Right atrium auricular region (tissue), 2 donors: ENCODE measurements at regions not wholly inside any gene's neighbourhood (a gene's known extent, or its start where the extent isn't known, plus 50 kb on each side); places are given as distances from the start of the nearest gene placed in this dataset.
"Not testable (repeated sequence)": the region's sequence is repeated elsewhere in the genome, so short reads cannot be mapped to it uniquely, and the experiment has no call there.

Experiments used
- DNase-seq: peaks from one replicate; pipeline ENCODE4 v3.0.0-alpha.2; 2019; ENCODE audit warnings: low spot score
- H3K27ac ChIP-seq, 2 donors: fragments of 200-600 bp; sonication (generic); 1 replicate in 1 of 2; 2 replicates in 1 of 2; pipeline ENCODE4 v1.5.1; 2016 to 2019
- H3K27me3 ChIP-seq, 2 donors: fragments of 200-600 bp; sonication (generic); one replicate each; pipeline versions ENCODE4 v1.5.1 to v1.6.0; 2017 to 2019
- H3K36me3 ChIP-seq: fragments of 200-600 bp; sonication (generic); one replicate; pipeline ENCODE4 v1.5.1; 2016
- H3K4me1 ChIP-seq, 2 donors: fragments of 200-600 bp; sonication (generic); one replicate each; pipeline versions ENCODE4 v1.5.1 to v1.6.0; 2017 to 2019
- H3K4me3 ChIP-seq, 2 donors: fragments of 200-600 bp; sonication (generic); 1 replicate in 1 of 2; 2 replicates in 1 of 2; pipeline ENCODE4 v1.5.1; 2017 to 2019; ENCODE audit warnings: mild to moderate bottlenecking in 1 of 2, moderate library complexity in 1 of 2
- H3K9me3 ChIP-seq, 2 donors: fragments of 200-600 bp; sonication (generic); one replicate each; pipeline ENCODE4 v1.5.1; 2019
- TF ChIP-seq, protein P1 (sequence below), 2 donors: fragments of 200-600 bp; sonication (generic); IDR thresholded peaks; one replicate each; pipeline ENCODE4 v1.5.1; 2019; ENCODE audit warnings: antibody characterized with exemption in 2 of 2

- H3K36me3 ChIP-seq, DNase-seq, H3K4me1 ChIP-seq, H3K27ac ChIP-seq, H3K27me3 ChIP-seq, H3K4me3 ChIP-seq, H3K9me3 ChIP-seq: not testable (repeated sequence)
Measured at GRCh38 chr4:121616449-121616848, 80.3 kb downstream of the ANXA5 start.

DNA sequence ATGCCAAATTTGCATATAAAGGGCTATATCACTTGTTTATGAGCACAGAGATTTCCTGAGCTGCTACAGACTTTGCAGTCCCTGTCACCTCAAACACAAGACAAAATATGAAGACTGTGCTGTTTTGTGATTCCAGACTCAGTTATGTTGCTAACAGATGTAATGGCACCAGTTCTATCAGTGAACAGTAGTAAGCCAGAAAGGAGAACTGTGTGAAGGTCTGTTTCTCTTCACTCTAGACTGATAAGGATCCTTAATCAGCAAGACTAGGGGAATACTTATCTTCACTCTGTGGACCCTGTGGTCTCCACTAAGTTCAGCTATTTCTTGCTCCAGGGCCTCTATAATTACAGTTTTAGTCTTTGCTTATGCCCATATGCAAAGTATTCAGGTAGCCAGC, 82.7 kb downstream of the ANXA5 start:
- TF ChIP-seq, protein P1, sequence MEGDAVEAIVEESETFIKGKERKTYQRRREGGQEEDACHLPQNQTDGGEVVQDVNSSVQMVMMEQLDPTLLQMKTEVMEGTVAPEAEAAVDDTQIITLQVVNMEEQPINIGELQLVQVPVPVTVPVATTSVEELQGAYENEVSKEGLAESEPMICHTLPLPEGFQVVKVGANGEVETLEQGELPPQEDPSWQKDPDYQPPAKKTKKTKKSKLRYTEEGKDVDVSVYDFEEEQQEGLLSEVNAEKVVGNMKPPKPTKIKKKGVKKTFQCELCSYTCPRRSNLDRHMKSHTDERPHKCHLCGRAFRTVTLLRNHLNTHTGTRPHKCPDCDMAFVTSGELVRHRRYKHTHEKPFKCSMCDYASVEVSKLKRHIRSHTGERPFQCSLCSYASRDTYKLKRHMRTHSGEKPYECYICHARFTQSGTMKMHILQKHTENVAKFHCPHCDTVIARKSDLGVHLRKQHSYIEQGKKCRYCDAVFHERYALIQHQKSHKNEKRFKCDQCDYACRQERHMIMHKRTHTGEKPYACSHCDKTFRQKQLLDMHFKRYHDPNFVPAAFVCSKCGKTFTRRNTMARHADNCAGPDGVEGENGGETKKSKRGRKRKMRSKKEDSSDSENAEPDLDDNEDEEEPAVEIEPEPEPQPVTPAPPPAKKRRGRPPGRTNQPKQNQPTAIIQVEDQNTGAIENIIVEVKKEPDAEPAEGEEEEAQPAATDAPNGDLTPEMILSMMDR (IDR thresholded peaks at IDR 0.05) = no peak
- H3K36me3 ChIP-seq = no peaks in the 10 kb centered on the region
- no peaks in the 10 kb centered on the region for H3K27me3 ChIP-seq
- H3K9me3 ChIP-seq = no peaks in the 10 kb centered on the region
- H3K27ac ChIP-seq = no peak overlapping the region
- no peak for DNase-seq
- H3K4me1 ChIP-seq = no peaks in the 10 kb centered on the region
- H3K4me3 ChIP-seq = no peak overlapping the region

DNA sequence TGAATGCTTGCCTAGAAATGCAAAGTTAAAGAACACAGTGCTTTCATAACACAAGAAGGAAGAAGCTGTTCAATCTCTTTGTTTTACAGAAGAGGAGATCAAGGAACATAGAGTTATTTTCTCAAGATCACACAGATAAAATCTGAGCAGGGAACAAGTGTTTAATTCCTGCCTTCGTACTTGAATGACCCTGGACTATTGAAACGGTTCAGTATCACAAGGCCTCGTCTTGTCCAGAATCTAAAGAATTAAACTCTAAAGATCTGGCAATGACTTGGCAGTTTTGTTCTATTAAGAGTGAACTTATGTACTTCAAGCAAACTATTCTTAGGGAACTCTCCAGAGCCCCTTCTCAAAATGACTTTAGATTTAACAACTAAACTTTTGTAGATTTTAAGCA, 97.7 kb downstream of the ANXA5 start:
- no peaks in the 10 kb centered on the region for H3K9me3 ChIP-seq
- H3K4me3 ChIP-seq = no peak overlapping the region
- H3K27ac ChIP-seq = peak overlapping the region; percentile 23 to 28
- DNase-seq = no peak
- no peaks in the 10 kb centered on the region for H3K27me3 ChIP-seq
- H3K36me3 ChIP-seq = no peaks in the 10 kb centered on the region
- TF ChIP-seq, protein P1 (IDR thresholded peaks at IDR 0.05) = no peak
- peaks cover 0 to 3% of the 10 kb centered on the region in 2 donors for H3K4me1 ChIP-seq

GRCh38 chr4:121597346-121597934, 99.3 kb downstream of the ANXA5 start:
- peaks cover 0 to 3% of the 10 kb centered on the region in 2 donors for H3K4me1 ChIP-seq
- H3K36me3 ChIP-seq = no peaks in the 10 kb centered on the region
- H3K4me3 ChIP-seq = no peak overlapping the region
- no peak overlapping the region for H3K27ac ChIP-seq
- TF ChIP-seq, protein P1 (IDR thresholded peaks at IDR 0.05) = no peak
- no peak for DNase-seq
- H3K9me3 ChIP-seq = no peaks in the 10 kb centered on the region
- no peaks in the 10 kb centered on the region for H3K27me3 ChIP-seq

DNA sequence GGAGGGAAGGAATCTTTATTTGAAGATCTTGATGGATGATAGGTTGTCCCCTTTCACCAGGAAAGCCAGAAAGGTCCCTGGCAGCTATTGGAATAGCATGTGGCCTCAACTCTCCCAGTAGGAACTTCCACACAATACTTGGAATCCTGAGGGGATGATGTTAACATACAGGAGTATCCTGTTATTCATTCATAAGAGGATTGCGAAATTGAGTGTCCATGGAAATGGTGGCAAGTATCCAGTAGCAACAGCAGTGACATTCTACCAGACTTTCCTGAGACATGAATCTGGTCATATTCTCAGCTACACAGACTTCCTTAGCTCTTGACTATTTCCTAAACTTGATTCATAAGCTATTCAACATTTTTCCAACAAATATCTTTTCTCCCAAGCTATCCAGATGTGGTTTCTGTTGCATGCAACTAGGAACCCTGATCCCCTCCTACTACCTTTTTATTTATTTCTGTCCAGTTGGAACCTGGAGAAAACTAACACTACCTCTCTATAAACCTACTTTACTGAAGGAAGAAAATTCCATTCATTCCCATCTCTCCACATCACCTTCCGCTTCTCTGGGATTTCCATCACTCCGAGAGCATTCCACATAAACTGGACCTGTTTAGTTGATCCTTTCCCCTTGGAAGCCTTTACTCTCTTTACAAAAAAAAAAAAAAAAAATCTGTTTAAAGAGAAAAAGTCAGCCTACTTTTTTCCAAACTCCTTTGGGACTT, 101.8 kb downstream of the ANXA5 start:
- Histone ChIP-seq H3K27ac (peak overlapping the region; percentile 58 to 75), H3K4me1 (peaks cover 0 to 3% of the 10 kb centered on the region in 2 donors), H3K9me3 (no peaks in the 10 kb centered on the region), H3K27me3 (no peaks in the 10 kb centered on the region), H3K36me3 (no peaks in the 10 kb centered on the region), H3K4me3 (no peak overlapping the region)
- DNase-seq = peak; percentile 63
- TF ChIP-seq, protein P1 (IDR thresholded peaks at IDR 0.05) = no peak

GRCh38 chr4:121593760-121594159, 103.0 kb downstream of the ANXA5 start:
- no peak overlapping the region for H3K4me3 ChIP-seq
- TF ChIP-seq, protein P1 (IDR thresholded peaks at IDR 0.05) = no peak
- peaks cover 0 to 3% of the 10 kb centered on the region in 2 donors for H3K4me1 ChIP-seq
- no peak overlapping the region for H3K27ac ChIP-seq
- no peaks in the 10 kb centered on the region for H3K36me3 ChIP-seq
- H3K27me3 ChIP-seq = no peaks in the 10 kb centered on the region
- no peaks in the 10 kb centered on the region for H3K9me3 ChIP-seq
- DNase-seq = no peak

DNA sequence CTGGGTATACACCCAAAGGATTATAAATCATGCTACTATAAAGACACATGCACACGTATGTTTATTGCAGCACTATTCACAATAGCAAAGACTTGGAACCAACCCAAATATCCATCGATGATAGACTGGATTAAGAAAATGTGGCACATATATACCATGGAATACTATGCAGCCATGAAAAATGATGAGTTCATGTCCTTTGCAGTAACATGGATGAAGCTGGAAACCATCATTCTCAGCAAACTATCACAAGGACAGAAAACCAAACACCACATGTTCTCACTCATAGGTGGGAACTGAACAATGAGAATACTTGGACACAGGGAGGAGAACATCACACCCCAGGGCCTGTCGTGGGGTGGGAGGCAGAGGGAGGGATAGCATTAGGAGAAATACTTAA, 104.5 kb downstream of the ANXA5 start:
- H3K36me3 ChIP-seq, H3K27me3 ChIP-seq, DNase-seq, H3K4me3 ChIP-seq, H3K4me1 ChIP-seq, H3K27ac ChIP-seq, H3K9me3 ChIP-seq: not testable (repeated sequence)
